Spleen (tissue), 7 donors: ENCODE measurements at regions not wholly inside any gene's neighbourhood (a gene's known extent, or its start where the extent isn't known, plus 50 kb on each side); places are given as distances from the start of the nearest gene placed in this dataset.

Experiments
- POLR2AphosphoS5 ChIP-seq, 3 donors: sonication (generic); formaldehyde crosslinking; IDR thresholded peaks; one replicate each; pipeline ENCODE4 v1.5.1; 2017; ENCODE audit warnings: antibody characterized with exemption in 3 of 3
- TF ChIP-seq, protein P1 (sequence below), 11 experiments: fragments of 200-600 bp in 7 of 11; fragments of 450-650 bp in 4 of 11; sonication (generic) in 4 of 11; IDR thresholded peaks in 8 of 11; conservative IDR thresholded peaks in 3 of 11; 1 replicate in 7 of 11; 2 replicates in 4 of 11; pipeline versions ENCODE4 v1.4.0 to v1.8.0; 2016 to 2021; ENCODE audit warnings: antibody characterized with exemption in 11 of 11, inconsistent platforms in 4 of 11, mild to moderate bottlenecking in 1 of 11
- donor health status: DM: no; HTN: no; CAD: no; lungs with moderate emphysema.
- donor health status: DM: no; HTN: no; CAD: no.
- donor health status: DM: no; HTN: no; CAD: no.

DNA sequence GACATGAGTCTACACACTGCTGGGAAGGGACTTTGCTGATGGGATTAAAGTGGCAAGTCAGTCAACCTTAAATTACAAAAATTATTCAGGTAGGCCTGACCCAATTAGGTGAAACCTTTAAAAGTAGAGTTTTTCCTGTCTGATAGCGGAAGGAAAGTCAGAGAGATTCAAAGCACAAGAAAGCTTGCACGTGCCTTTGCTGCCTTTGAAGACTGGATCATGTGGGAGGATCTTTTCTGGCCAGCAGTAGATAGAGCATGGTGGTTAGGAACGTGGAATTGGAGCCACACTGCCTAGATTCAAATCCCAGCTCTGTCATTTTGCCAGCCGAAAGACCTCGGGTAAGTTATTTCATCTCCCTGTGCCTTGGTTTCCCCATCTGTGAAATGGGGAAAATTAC, 265.8 kb upstream of the PROK2 start:
- TF ChIP-seq, protein P1, sequence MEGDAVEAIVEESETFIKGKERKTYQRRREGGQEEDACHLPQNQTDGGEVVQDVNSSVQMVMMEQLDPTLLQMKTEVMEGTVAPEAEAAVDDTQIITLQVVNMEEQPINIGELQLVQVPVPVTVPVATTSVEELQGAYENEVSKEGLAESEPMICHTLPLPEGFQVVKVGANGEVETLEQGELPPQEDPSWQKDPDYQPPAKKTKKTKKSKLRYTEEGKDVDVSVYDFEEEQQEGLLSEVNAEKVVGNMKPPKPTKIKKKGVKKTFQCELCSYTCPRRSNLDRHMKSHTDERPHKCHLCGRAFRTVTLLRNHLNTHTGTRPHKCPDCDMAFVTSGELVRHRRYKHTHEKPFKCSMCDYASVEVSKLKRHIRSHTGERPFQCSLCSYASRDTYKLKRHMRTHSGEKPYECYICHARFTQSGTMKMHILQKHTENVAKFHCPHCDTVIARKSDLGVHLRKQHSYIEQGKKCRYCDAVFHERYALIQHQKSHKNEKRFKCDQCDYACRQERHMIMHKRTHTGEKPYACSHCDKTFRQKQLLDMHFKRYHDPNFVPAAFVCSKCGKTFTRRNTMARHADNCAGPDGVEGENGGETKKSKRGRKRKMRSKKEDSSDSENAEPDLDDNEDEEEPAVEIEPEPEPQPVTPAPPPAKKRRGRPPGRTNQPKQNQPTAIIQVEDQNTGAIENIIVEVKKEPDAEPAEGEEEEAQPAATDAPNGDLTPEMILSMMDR (IDR thresholded peaks at IDR 0.05 in 8 of 11, conservative IDR thresholded peaks at IDR 0.05 in 3 of 11) = no peak
- TF ChIP-seq POLR2AphosphoS5 (IDR thresholded peaks at IDR 0.05) = no peak
